Skin of body (tissue), 1 donor: ENCODE measurements at regions not wholly inside any gene's neighbourhood (a gene's known extent, or its start where the extent isn't known, plus 50 kb on each side); places are given as distances from the start of the nearest gene placed in this dataset.
"Not testable (repeated sequence)": the region's sequence is repeated elsewhere in the genome, so short reads cannot be mapped to it uniquely, and the experiment has no call there.

Source experiments
- DNase-seq: peaks from one replicate; lab custom pipeline; 2025; lab: John Stamatoyannopoulos, UW

DNA sequence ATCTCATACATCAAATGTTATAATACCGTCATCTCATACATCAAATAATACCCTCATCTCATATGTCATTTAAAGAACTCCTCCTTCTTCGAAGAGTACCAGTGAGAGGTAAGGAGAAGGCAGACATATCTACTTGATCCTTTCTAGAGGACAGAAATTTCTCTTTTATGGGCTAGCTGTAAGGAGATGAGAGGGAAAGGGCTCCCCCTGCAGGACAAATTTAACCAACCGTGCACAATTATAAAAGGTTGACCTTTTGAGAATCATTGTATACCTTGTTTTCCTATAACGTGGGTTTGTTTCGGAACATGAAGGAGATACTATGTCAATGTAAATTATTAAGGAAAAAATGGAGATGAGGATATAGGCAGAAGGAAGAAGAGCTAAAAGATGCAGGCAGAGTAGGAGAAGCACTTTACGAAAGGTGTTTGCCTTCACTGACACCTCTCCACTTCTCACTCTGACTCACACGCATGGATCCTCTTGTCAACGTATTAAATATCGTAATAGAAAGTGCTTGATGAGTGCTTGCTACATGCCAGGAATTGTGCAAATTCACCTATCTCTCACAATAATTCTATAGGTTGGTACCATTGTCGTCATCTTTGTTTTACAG is 465.9 kb upstream of the ERCC4 start:
- no peak for DNase-seq

GRCh38 chr16:13463619-13464018 is 456.3 kb upstream of the ERCC4 start:
- DNase-seq = no peak

DNA sequence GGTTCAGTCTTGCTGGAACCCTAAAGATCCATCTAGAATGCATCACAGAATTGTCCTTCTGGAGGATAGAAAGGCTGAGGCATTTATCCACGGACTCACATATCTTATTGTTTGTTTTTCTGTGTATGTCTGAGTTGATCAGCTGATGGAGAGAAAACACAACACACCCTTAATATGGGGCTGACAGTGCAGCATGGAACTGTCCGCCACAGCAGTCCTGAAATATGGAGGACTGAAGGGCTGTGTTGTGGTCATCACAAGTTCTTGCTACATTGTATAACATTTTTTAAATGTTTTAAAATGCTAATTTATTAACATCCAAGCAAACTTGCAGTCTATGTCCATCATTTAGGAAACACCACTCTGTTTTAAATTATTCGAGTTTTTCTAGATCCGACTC is 448.9 kb upstream of the ERCC4 start:
- DNase-seq = no peak

- no peak for DNase-seq
Measured at GRCh38 chr16:13478991-13479390, 441.0 kb upstream of the ERCC4 start.

- DNase-seq = no peak
Measured at GRCh38 chr16:13479549-13479948, 440.4 kb upstream of the ERCC4 start.

DNA sequence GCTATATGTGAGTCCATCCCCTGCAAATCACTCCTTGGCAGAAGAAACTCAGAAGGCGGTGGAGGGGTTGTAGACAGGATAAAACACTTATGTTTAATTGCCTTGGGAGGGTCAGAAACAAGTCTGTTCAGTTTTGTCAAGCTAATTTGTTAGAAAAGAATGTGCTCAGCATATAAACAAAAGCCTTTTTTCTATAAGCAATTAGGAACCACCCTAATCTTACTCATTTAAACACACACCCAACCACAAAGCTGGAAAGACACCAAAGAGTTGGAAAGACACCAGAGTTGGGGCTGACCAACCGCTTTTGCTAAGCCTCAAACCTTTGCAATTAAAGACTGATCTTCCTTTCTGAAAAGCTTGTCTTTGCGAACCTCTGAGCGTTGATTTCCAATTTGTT is 439.2 kb upstream of the ERCC4 start:
- no peak for DNase-seq

GRCh38 chr16:13483121-13483520 is 436.8 kb upstream of the ERCC4 start:
- no peak for DNase-seq

- DNase-seq = not testable (repeated sequence)
Measured at GRCh38 chr16:13489416-13489815, 430.5 kb upstream of the ERCC4 start.

DNA sequence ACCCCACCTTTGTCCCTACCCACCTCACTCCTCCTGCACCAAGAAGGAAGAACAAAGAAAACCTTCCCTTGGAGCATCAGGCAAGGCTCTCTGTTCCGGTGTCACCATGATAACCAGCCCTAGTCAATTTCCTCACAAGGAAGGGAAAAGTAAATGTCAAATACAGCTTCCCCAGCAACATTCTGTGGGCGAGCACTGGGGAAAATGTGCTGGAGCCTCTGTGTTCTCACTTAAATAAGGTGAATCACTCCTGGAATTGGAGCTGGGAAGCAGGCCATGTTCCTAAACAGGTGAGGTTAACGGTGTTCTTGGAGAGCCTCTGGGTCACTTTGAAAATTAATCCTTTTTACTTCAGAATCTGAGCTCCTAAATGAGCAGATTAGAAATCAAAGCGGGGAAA is 427.9 kb upstream of the ERCC4 start:
- no peak for DNase-seq

GRCh38 chr16:13503960-13504635 is 415.9 kb upstream of the ERCC4 start:
- no peak for DNase-seq

- DNase-seq = no peak
Measured at GRCh38 chr16:13507530-13507929, 412.4 kb upstream of the ERCC4 start.

DNA sequence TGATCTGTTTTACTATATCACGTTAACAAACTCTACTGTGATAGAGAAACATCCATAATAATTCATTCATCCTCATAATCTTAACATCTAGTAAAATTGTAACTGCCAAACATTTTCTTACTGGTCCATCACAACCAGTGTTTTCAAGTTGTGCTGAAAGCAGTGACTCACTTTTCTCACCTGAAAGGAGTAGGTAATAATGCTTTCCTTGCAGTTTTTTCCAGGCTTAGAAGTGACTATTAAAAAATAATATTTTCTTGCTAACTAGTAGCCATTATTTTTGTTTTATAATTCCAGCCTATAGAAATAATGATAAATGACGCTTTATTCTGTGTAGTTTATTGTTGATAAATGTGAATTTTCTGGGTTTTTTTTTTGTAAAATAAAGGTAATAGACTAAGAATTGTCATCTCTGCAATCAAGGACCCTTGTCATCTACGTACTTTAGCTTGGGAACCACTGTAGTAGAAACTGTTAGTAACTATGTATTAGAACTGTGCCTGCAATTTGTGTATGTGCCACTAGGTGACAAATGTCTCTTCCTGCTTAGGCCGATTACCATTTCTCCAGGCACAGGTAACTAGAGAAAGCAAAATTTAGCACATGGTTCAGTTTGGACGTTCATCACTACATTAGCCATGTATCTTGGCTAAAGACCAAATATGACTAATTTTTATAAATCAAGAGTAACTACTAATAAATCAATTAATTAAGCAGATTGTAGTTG is 409.4 kb upstream of the ERCC4 start:
- no peak for DNase-seq

DNA sequence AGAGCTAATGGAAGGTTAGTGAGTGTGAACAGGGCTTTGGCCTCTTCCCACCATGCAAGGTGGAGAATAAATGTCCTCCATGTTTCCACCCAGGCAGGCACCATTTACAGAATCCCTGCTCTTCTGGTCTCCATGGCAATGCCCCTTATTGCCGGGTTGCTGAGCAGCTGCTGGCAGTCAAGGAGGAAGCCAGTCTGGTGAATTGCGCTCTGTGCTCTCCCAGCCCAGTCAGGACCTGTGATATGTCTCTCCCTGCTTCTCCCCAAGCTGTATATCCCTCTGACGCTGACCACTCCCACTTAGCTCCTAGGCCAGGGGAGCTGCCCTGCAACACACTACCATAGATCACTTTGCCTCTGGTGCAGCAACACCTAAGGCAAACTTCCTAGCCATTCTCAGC is 402.1 kb upstream of the ERCC4 start:
- no peak for DNase-seq

- DNase-seq = no peak
Measured at GRCh38 chr16:13519871-13520270, 400.1 kb upstream of the ERCC4 start.

GRCh38 chr16:13521356-13521755 is 398.6 kb upstream of the ERCC4 start:
- no peak for DNase-seq

DNA sequence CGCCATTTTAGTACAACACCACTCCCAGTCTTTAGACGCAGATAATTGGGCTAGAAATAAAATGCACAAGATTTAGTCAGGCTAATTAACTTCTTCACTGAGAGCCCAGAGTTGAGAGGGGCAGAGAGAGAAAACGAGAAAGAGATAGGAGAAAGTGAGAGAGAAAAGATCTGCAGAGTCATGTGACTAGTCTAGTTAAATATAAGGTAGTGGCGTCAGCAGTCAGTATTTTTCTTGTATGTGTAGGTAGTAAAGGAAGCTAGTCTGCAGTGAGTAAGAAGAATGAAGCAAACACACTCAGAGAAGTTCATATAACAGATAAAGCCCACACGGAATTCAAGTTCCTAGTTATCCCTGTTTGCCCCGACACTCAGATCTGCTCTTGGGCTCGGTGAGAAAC is 392.6 kb upstream of the ERCC4 start:
- no peak for DNase-seq

DNA sequence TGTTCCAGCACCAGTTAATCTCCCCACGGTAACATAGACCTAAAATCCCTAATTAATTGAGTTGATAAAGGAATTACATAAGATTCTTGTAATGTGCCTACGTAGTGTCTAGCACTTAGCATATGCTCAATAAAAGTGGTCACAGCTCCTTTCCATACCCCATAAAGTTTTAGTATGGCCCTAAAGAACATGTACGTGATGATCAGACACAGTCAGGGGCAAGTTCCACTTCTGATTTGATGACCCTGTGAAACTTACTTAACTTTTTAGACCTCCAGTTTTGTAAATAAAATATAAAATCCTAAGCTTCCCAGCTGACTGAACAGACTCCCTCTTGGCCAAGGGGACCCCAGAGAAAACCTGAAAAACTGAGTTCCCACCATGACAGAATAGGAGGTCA is 391.3 kb upstream of the ERCC4 start:
- DNase-seq = no peak

- no peak for DNase-seq
Measured at GRCh38 chr16:13529193-13529982, 390.6 kb upstream of the ERCC4 start.

DNA sequence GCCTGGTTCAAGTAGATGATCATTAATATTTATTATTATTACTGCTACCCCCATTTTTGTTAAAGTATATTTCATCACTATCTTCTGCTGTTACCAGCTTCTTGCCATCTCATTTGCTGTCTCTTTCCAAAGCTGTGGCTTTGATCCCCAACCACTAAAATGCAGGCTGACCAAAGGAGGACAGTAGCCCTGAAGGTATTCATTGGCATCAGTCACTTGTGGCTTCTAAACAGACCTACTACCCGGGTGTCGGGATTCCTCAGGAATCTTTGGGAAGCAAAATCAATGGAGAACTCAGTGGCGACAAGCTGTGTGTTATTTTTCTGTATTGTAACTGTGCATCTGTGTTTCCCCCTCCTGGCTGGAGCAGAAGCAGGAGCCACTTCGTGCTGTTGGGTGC is 379.2 kb upstream of the ERCC4 start:
- DNase-seq = no peak

- DNase-seq = no peak
Measured at GRCh38 chr16:13542284-13542683, 377.7 kb upstream of the ERCC4 start.

- DNase-seq = no peak
Measured at GRCh38 chr16:13543850-13544249, 376.1 kb upstream of the ERCC4 start.

DNA sequence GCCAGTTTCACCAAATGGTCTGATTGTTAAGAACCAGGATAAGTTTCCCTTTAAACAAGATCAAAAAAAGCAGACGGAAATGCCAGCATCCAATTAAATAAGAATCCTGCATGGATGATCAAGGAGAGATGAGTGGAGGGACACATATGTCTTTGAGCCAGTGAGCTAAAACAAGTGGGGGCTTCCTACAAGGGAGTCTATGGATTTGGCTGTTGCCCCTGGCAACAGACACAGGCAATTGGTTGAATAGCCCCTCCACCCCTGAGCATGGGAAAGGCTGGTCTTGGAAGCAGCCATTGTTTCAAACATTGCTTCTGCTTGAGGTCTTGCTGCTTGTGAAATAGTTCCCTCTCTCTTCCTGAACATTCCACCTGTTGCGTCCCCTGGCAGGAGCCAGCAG is 374.7 kb upstream of the ERCC4 start:
- no peak for DNase-seq
